Heart left ventricle (tissue), 16 donors: ENCODE measurements at regions not wholly inside any gene's neighbourhood (a gene's known extent, or its start where the extent isn't known, plus 50 kb on each side); places are given as distances from the start of the nearest gene placed in this dataset.
A peak's percentile ranks its signal among the peaks of the same experiment; 100 is the strongest.

Source experiments
- ATAC-seq, 4 donors: fragments of 200-7000 bp; cut with Tn5 transposase; one replicate each; pipeline ENCODE4 v1.9.1; 2020 to 2022; ENCODE audit warnings: moderate library complexity in 4 of 4, mild to moderate bottlenecking in 3 of 4, moderate number of reproducible peaks in 1 of 4
- DNase-seq, 5 donors: peaks; one replicate each; pipeline ENCODE4 v3.0.0-alpha.2; 2020
- H3K27ac ChIP-seq, 12 donors: fragments of 200-600 bp; sonication (generic) in 4 of 12; one replicate each; pipeline versions ENCODE4 v1.5.0 to v1.8.0; 2016 to 2022; ENCODE audit warnings: mild to moderate bottlenecking in 2 of 12
- H3K27me3 ChIP-seq, 9 donors: fragments of 200-600 bp; sonication (generic) in 2 of 9; one replicate each; pipeline versions ENCODE4 v1.5.1 to v1.8.0; 2016 to 2022; ENCODE audit warnings: mild to moderate bottlenecking in 3 of 9
- H3K36me3 ChIP-seq, 9 donors: fragments of 200-600 bp; sonication (generic) in 2 of 9; one replicate each; pipeline versions ENCODE4 v1.5.0 to v1.8.0; 2018 to 2022; ENCODE audit warnings: mild to moderate bottlenecking in 2 of 9
- H3K4me1 ChIP-seq, 12 donors: fragments of 200-600 bp; sonication (generic) in 4 of 12; one replicate each; pipeline versions ENCODE4 v1.5.0 to v1.8.0; 2016 to 2022; ENCODE audit warnings: mild to moderate bottlenecking in 3 of 12
- H3K4me3 ChIP-seq, 12 donors: fragments of 200-600 bp; sonication (generic) in 4 of 12; one replicate each; pipeline versions ENCODE4 v1.5.0 to v1.8.0; 2017 to 2022; ENCODE audit warnings: mild to moderate bottlenecking in 9 of 12, moderate library complexity in 4 of 12
- H3K9me3 ChIP-seq, 12 donors: fragments of 200-600 bp; sonication (generic) in 4 of 12; one replicate each; pipeline versions ENCODE4 v1.5.0 to v1.8.0; 2016 to 2022; ENCODE audit warnings: mild to moderate bottlenecking in 1 of 12
- POLR2A ChIP-seq, 2 donors: fragments of 450-650 bp; IDR thresholded peaks; one replicate each; pipeline ENCODE4 v1.6.1; 2017; ENCODE audit warnings: antibody characterized with exemption in 2 of 2, mild to moderate bottlenecking in 2 of 2, moderate library complexity in 2 of 2
- WGBS, 4 donors: extraction: QIAGEN DNeasy Blood & Tissue Kit in 2 of 4; methylation state at CpG; one replicate each; pipeline versions ENCODE4 v1.1.5 to v1.1.7; 2013 to 2018; 5-methylcytosine and 5-hydroxymethylcytosine counted together
- intact Hi-C, 10 donors: fragments of 100-400 bp; cut with DNase I; formaldehyde crosslinking; loops; one replicate each; pipeline versions ENCODE4 v1.11.1 to v1.14.2; 2022
- TF ChIP-seq, protein P1 (sequence below), 12 donors: fragments of 200-600 bp; sonication (generic) in 4 of 12; IDR thresholded peaks; one replicate each; pipeline versions ENCODE4 v1.5.0 to v1.8.0; 2018 to 2022; ENCODE audit warnings: antibody characterized with exemption in 12 of 12, mild to moderate bottlenecking in 5 of 12
- donor health status: ischemic (EF 13 %, LVEDD 7.1; RV severe dilation, severe dysfunction).
- donor health status: healthy with polysubstance abuse.
- donor health status: DM: no; HTN: yes; CAD: no.
- donor health status: DM: no; HTN: no; CAD: no.
- donor health status: ischemic (EF 25% LVEDD 6.9; RV normal size, moderate dysfunction).
- donor health status: ischemic (EF 25% LVEDD 5.7; RV mildly dilated, moderate dysfunction).
- donor health status: healthy.
- donor health status: DM: yes; HTN: yes; CAD: no.
- donor health status: ischemic (EF 35%, LVEDD 5.7; RV mildly dilated, moderate dysfunction).
- donor health status: nonischemic (EF 11% LVEDD 7.7; RV severe dilation, severe dysfunction).
- donor health status: DM: yes; HTN: yes; CAD: no.
- donor health status: PGD.
- donor health status: ischemic (EF 29% LVEDD 5.4; RV normal size, mild dysfunction).
- donor health status: nonischemic (EF 23%, LVEDD 6.1; RV moderate dilation, normal function).

- no peaks in the 10 kb centered on the region for H3K27me3 ChIP-seq
- H3K4me1 ChIP-seq = no peaks in the 10 kb centered on the region
- WGBS, 4 donors = 61 to 70% (median 66%) methylated on average over 8 of the region's 8 CpGs
- no peak for ATAC-seq
- no peak overlapping the region for H3K4me3 ChIP-seq
- H3K27ac ChIP-seq = no peak overlapping the region
- H3K36me3 ChIP-seq = no peaks in the 10 kb centered on the region
- peaks cover 0 to 5% (median 0%) of the 10 kb centered on the region in 12 donors for H3K9me3 ChIP-seq
- DNase-seq = no peak
- TF ChIP-seq, protein P1, sequence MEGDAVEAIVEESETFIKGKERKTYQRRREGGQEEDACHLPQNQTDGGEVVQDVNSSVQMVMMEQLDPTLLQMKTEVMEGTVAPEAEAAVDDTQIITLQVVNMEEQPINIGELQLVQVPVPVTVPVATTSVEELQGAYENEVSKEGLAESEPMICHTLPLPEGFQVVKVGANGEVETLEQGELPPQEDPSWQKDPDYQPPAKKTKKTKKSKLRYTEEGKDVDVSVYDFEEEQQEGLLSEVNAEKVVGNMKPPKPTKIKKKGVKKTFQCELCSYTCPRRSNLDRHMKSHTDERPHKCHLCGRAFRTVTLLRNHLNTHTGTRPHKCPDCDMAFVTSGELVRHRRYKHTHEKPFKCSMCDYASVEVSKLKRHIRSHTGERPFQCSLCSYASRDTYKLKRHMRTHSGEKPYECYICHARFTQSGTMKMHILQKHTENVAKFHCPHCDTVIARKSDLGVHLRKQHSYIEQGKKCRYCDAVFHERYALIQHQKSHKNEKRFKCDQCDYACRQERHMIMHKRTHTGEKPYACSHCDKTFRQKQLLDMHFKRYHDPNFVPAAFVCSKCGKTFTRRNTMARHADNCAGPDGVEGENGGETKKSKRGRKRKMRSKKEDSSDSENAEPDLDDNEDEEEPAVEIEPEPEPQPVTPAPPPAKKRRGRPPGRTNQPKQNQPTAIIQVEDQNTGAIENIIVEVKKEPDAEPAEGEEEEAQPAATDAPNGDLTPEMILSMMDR (IDR thresholded peaks at IDR 0.05) = no peak
- TF ChIP-seq POLR2A (IDR thresholded peaks at IDR 0.05) = no peak
- intact Hi-C loops = no loop called here
These were observed 151.3 kb upstream of the PRKD1 start for GRCh38 chr14:30078811-30079402.

DNA sequence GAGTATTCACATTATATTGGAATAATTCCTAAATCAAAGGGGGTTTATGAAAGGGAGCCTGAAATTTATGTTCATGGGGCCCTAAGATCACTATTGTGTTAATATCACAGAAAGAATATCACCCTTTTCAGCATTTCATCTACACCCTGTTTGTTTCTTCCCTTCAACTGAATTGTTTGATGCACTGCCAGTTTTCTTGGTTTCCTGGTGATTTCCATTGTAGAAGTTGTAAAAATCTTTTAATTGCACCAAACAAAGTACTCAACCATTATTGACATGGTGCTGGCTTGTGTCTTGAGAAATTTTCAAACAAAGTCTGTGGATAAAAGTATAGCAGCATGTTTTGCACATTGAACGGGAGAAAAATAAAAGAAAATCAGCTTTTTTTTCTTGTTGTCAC lies 154.8 kb upstream of the PRKD1 start:
- WGBS, 4 donors = 71 to 84% (median 82%) methylated on average over 1 of the region's 1 CpG
- H3K36me3 ChIP-seq = no peaks in the 10 kb centered on the region
- H3K27me3 ChIP-seq = no peaks in the 10 kb centered on the region
- H3K9me3 ChIP-seq = peaks cover 0 to 5% (median 0%) of the 10 kb centered on the region in 12 donors
- H3K4me3 ChIP-seq = no peak overlapping the region
- intact Hi-C loops = no loop called here
- ATAC-seq (no peak), DNase-seq (no peak)
- no peak overlapping the region for H3K27ac ChIP-seq
- TF ChIP-seq POLR2A (IDR thresholded peaks at IDR 0.05) = no peak
- TF ChIP-seq, protein P1 (IDR thresholded peaks at IDR 0.05) = no peak
- no peaks in the 10 kb centered on the region for H3K4me1 ChIP-seq

GRCh38 chr14:30084811-30085210 lies 157.2 kb upstream of the PRKD1 start:
- ATAC-seq (no peak), DNase-seq (no peak)
- Histone ChIP-seq H3K27ac (no peak overlapping the region), H3K27me3 (no peaks in the 10 kb centered on the region), H3K4me3 (no peak overlapping the region), H3K36me3 (no peaks in the 10 kb centered on the region), H3K4me1 (no peaks in the 10 kb centered on the region), H3K9me3 (peaks cover 0 to 23% (median 6%) of the 10 kb centered on the region in 12 donors)
- intact Hi-C loops = no loop called here
- WGBS, 4 donors = 44 to 58% (median 52%) methylated on average over 3 of the region's 3 CpGs
- TF ChIP-seq, protein P1 (IDR thresholded peaks at IDR 0.05) = no peak

GRCh38 chr14:30085943-30086342 lies 158.3 kb upstream of the PRKD1 start:
- 57 to 86% (median 68%) methylated on average over 2 to 3 of the region's 3 CpGs; no CpG with 5 or more reads in 1 of the 4 donors for WGBS, 4 donors
- TF ChIP-seq POLR2A (IDR thresholded peaks at IDR 0.05) = no peak
- TF ChIP-seq, protein P1 (IDR thresholded peaks at IDR 0.05) = no peak
- intact Hi-C loops = no loop called here

More at GRCh38 chr14:30085943-30086342, 158.3 kb upstream of the PRKD1 start:
- peak; percentile 85 to 96 (median 93) for ATAC-seq
- H3K4me3 ChIP-seq = no peak overlapping the region
- no peaks in the 10 kb centered on the region for H3K27me3 ChIP-seq
- DNase-seq = peak; percentile 49 to 82 (median 61)
- H3K36me3 ChIP-seq = no peaks in the 10 kb centered on the region
- no peak overlapping the region for H3K27ac ChIP-seq
- H3K9me3 ChIP-seq = peaks cover 0 to 29% (median 8%) of the 10 kb centered on the region in 12 donors
- H3K4me1 ChIP-seq = no peaks in the 10 kb centered on the region
